DMS114 treated with DMSO at 0.1 percent for 48 hours (cell line): ENCODE measurements at regions not wholly inside any gene's neighbourhood (a gene's known extent, or its start where the extent isn't known, plus 50 kb on each side); places are given as distances from the start of the nearest gene placed in this dataset.

Experiments used
- DNase-seq: peaks from one replicate; lab custom pipeline; 2025; ENCODE audit not compliant: unreplicated experiment; lab: John Stamatoyannopoulos, UW

DNA sequence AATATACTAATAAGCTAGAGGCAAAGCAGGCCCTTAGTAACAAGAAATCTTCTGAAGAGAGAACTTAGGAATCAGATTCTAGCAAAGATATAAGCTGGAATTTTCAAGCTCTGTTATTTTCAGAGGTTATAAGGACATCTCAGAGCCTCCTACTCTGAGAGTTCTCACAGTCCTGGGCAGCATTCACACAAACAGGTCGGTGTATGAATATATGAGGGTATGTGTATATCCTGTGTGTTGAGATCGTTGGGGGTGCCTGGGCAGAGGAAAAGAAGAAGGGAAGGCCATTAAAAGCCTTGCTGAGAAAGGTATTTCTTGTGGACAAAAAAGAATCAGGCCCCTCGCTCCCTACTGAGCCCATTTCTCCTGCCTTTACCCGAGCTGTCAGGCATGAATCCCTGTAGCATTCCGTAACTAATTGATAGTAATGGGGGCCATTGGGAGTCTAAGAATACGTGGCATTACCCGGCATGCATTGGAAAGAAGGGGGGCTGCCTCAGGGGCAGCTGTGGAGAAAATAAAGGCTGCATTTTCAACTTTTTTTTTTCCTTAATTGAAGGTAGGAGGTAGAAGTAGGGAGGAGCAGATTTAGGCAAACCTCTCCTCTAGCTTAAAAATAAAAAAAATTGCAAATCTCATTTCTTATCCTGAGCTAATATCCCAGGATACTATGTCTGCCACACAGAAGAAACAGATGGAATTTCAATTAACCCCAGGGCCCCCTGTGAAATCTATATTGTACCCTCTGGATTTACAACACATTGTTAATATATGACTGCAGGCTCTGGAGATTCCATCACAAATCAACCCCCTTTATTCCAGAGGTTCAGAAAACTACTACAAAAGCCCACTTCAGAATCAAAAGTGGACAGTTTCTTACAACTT lies 103.8 kb downstream of the GTPBP8 start:
- DNase-seq = no peak

DNA sequence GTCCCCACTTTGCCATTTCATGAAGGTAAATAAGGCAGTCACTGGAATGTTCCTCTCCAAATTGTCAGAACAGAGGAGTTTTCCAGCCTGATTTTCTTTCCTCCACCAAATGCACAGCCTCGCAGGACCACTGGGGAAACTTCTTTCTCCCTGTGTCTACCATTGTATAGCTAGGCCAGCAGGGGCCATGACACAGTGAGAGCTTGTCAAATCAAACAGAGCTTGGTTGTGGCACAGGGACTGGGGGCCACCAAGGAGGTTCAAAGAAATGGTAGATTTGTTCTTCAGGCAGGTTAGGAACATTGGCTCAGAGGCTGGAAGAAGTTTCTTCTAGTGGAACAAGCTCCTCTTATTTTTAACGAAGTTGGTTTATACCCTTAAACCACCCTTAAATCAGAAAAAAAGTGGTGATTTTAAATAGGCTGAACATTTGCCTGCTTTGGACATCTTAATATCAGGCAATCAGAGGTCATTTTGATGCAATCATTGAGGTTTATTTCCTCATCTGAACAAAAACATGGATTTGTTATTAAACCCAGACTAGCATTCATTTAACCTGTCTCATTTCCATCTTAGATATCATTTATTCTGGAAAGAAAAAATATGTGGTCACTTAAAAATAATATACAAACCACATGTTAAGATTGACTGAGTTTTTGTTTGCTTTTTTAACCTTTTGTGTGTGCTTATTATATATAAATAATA lies 105.6 kb downstream of the GTPBP8 start:
- DNase-seq = no peak

DNA sequence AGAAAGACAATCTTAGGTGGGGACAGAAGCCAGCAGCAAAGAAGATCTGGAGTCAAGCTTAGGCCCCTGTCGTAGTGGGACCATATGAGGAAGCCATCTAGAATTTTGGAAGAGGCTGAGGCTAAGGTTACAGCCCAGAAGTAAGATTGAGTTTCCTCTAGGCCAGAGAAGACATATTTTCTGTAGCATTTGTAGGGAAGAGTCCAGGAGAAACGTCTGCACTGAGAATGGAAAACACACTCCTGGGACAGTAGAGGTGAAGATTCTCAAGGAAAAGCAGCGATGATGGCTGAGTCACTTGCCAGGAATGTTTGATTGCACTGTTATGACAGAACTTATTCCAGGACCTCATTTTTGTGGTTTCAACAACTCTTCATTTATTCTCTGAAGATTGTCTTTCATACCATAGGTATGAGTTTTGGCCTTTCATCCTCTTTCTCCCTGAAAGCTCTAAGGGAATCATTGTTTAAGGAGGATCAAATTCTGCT lies 107.2 kb downstream of the GTPBP8 start:
- no peak for DNase-seq

DNA sequence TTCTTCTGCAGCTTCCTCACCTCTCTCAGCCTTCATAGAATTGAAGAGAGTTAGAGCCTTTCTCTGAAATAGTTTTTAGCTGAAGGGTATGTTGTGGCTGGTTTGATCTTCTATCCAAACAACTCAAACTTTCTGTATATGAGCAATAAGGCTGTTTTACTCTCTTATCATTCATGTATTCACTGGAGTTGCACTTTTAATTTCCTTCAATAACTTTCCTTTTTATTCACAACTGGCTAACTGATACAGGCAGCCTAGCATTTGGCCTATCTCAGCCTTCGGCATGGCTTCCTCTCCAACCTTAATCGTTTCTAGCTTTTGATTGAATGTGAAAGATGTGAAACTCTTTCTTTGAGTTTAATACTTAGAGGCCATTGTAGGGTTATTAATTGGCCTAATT lies 109.3 kb downstream of the GTPBP8 start:
- no peak for DNase-seq

DNA sequence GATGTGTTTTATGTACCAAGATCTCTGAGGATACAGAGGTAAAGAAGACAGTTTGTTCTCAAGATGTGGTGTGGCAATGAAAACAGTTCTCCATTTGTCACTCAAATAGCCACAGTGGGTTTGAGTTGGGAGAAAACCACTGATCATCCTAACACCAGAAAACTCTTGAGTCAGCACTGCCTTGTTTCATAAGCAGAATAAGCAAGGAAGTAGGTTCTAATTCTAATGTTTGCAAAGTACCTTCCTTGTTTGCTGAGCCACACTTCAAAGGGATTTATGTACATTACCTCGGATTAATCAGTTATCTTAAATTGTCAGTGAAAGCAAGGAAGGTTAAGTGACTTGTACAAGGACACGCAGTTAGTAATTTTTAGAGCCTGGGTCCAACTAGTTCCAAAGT lies 107.8 kb upstream of the BOC start:
- DNase-seq = no peak

DNA sequence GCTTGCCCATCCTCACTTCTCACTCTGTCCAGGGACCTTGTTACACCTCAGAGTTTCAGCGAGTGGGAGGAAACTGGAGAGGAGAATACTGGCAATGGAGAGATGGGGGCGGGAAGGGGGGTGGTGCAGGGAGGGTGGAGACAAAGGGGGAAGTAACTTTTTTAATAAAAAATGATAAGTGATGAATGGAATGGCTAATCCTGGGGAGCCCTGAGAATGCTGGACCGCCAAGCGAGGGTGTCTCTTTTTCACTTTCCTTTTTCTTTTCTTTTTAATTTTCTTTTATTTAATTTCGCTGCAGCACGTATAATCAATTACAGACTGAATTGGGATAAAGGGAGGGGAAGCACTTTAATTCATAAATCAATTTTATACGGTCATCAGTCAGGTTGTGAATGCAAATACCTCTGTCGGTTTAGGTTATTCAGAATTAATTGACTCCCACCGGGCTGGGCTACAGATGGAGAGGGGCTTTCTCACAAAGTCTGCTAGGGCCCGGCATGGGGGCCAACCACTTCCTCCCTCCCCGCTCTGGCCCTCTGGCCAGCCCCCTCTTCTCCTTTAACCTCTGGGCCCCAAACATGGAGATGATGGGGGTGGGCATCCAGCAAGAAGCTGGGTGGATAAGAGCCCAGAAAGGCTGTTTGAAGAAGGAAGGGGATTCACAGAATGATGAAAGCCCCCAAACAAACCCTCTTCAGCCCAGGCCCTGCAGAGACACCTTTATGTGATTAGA lies 106.8 kb upstream of the BOC start:
- DNase-seq = no peak

DNA sequence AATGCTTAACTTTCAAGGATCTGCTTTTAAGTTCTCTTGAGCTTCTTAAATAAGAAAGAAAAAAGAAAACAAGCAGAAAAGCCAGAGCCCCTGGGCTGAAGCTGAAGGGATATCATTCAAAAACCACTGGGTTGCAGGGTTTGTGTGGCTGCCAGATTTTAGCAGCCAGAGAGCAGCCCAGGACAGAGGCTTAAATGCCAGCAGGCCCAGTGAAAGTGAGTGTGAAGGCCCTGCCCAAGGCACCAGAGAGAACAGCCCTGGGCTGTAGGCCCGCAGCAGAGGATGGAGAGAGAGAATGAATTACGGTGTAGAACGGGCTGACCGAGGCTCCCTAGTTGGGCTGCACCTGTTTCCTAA lies 106.3 kb upstream of the BOC start:
- no peak for DNase-seq

DNA sequence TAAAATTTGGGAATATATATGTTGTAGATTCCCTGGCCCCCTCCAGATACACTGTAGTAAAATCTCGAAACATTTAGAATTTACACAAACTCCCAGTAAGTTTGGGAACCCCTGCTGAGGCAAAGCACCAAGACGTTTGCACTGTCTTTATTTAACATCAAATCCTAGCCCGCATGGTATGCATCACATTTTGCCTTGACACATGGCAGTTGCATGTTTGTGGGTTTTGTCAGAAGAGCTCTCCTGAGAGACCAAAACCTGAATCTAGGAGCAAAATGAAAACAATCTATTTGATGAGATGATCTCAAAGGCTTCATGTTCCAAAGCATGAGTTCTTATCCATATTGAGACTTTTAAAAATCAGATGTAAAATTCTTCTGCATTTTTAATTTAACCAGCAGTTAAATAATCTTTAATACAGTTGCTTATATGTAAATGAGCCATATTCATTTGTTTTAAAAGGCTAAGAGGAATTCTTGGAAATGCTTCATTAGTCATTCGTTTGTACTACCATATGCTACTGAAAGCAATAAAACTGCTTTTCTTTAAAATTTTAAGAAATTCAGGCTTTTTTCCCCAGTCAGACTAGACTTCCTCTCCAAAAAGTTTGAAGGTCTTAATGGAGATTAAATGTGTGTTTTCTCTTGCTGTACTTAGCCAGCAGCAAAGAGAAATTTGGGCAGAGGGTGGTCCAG lies 105.2 kb upstream of the BOC start:
- DNase-seq = no peak

DNA sequence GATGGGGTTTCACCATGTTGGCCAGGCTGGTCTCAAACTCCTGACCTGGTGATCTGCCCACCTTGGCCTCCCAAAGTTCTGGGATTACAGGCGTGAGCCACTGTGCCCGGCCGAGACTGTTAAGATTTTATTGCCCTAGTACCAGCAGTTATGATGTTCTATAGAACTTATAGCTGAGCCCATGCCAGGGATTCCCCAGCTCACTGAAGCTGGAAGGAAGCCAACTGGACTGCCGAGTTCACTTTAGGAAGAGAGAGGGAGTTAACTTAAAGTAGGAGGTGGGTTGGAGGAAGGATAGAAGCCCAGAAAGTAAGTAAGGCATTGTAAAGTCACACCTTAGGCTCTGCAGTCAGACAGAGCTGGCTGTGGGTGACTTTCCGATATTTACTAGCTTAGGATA lies 101.1 kb upstream of the BOC start:
- DNase-seq = no peak

DNA sequence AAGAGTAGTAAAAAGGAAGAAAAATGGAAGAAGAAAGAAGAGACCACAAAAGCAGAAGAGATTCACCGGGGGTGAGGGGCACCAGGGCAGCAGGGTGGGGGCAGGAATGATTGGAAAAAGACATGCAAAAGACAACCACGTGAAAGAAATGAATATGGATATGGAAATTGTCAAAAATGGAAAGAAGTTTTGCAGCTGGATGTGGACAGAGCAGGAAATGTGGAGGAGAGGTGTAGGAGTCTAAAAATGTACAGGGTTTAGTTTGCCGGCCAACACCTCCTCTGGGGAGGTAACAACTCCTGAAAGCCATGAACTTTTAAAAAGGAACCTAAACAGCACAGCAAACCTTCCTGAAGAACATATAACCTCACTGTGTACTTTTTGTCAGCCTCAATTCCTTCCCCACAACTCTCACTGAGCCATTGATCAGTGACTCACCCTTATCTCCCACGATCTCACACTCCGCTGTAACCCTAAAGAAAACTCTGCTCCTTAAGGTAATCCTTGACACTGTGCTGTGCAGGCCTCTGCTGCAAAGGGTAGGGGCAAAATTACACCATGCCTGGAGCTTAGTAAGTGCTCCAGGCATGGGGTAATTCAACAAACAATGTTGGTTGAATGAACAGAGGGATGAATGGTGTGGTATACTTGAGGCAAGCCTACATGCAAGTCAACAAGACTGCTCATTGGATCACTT lies 100.2 kb upstream of the BOC start:
- DNase-seq = no peak

DNA sequence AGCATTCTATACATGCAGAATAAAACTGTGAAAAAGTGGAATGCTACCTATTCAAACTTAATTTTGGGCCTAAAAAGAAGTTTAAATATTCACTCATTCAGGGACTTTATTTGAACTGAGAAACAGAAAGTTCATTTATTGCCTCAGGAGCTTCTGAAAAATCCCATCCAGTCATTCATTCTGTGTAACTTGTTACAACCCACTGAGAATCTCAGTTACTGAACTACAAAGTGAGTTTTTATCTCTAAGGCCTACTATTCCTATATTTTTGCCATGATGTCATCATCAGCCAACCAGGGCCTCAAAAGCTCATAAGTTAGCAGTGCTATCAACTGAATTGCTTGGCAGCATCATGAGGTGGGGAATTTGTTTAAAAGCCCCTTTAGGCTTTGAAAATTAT lies 98.0 kb upstream of the BOC start:
- DNase-seq = no peak

DNA sequence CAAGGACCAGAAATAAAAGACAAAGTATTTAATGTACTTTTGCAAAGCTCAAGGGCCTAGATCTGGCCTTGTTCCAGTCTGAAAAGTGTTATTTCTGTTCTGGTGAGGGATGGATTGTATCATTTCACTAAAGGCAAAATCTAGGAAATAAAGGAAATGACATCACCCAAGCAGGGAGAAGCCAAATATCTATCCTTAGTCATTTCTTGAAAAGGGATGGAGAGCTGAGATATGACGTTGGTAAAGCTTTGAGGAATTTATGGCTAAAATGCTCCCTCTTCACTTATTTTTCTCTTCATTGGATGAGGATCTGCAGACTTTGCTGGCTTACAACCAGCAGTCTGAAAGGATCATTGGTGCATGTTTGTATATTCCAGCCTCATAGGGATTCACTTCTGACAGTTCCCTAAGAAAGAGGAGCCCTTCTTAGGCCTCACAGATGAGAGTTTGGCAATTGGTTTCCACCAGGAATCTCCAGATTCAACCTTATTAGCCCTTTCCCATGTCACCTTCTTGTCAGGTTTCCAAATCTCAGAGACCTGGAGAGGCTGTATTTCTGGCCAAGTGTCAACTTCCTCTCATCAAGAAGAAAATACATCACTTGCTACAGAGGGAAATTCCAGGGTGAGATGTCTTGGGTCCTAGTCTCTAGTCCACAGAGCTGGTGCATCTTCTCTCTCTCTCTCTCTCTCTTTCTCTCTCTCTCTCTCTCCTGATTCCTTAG lies 93.7 kb upstream of the BOC start:
- DNase-seq = no peak

DNA sequence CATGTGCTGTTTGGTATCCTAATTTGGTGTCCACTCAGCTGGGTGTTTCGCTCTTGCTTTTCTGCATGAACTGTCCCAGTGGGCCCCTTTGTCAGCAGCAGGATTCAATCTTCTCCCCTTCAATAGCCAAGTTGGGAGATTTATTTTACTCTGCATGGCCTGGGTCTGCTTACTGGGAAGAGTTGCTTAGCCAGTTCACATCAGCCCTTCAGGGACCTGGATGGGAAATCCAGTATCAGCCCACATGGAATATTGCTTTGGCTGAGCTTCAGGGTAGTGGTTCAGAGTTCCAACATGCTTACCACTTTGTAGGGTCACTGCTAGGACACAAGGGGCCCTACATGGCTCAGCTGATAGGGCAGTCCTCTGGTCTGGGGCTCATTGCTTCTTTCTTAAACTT lies 93.0 kb upstream of the BOC start:
- no peak for DNase-seq

DNA sequence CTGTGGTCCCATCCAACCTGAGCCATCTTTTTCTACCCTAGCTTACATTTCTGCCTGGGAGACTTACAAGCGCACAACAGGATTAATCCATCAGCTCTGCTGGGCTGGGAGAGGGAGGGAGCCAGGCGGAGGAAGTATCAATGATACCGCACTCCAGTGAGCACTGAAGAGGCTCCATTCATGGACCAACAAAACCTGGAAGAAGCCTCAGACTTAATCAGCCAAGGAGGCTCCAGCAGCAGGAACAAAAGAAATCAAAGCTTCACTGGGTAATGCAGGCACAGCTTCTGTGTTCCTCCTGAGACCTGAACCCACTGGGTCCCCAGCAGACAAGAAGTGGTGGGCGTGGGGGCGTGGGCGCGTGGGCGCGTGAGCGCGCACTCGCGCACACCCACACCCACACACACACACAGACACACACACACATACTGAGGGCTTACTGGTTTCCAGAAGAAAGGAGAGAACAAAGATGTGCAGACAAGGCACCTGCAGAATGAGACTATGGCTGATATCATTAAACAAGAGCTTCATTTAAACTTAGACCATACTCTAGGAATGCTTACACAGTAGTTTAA lies 87.0 kb upstream of the BOC start:
- no peak for DNase-seq

DNA sequence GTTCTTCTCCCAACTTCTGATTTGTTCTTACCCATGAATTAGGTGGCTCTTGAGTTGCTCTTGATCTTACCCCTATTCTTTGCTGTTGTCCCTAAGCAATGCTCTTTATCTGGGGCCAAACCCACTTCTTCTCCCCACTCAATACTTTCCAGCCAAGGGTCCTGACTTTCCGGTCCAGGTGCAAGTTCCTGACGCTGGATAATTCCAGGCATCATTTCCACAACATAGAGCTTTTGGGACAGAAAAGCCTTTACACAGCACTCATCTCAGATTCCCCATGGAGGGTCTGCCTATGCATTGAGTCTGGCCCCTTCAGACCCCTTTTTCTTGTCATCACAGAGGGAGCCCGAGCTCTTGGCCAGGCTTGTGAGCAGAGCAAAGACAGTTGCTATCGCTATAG lies 85.4 kb upstream of the BOC start:
- DNase-seq = no peak

DNA sequence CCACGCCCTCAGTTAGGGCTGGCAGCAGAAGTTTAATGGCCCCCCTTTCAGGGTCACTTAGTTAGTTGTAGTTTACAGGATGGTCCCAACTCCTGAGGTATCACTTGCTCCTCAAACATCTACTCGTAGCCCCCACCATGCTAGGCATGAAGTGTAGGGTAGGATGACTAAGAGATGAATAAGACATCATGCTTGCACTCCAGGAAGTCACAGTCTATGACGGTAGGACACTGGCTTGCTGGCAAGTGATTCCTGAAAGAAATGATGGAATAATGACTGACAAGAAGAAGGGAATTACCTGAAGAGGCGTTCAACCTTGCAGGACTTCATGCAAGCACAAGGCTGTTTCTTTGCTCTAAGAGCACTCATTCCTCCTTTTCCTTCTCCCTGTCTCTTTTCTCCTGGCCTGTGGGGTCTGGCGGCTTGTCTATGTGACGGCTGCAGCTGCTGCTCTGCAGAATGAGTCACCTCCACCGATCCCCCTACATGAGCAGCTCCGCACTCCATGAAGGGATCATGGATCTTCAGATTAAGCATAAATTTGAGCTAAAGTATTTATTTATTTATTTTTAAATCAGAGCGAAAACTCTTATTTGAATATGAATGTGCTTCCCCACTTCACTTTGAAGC lies 82.9 kb upstream of the BOC start:
- no peak for DNase-seq

DNA sequence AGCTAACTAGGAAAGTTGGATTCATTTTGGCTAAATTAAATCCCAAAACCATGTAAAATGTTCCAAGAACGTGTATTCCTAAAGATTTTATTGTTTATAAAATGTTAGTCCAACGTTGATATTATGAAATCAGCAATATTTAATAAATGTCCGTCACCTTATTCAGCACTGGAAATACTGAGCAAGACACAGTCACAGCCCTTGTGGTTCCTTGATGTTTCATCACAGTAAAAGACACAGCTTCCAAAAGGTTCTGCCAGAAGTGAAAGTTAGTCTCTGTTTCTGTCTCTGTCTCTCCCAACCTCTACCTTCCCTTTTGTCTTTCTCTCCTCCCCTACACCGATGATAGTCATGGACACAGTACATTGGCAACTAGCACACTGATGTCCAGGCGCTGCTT lies 82.2 kb upstream of the BOC start:
- no peak for DNase-seq

DNA sequence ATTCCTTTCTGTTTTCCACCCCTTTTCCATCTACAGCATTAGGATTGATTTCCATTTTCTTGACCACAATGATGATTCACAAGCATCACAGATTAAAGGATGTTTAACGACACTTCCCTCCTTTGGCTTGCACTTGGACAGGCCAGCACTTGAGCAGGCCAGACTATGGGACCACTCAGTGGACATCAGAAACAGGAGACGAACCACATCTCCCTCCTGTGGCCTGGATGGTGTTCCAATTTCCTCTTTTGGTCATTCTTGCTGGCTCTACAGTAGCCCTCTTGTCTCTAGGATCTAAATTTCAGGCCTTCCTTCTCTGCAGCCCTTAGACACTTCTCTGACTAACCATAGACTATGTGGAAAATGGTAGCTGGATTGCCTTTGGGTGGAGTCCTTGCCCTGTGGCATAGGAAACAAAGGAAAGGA lies 78.8 kb upstream of the BOC start:
- no peak for DNase-seq

DNA sequence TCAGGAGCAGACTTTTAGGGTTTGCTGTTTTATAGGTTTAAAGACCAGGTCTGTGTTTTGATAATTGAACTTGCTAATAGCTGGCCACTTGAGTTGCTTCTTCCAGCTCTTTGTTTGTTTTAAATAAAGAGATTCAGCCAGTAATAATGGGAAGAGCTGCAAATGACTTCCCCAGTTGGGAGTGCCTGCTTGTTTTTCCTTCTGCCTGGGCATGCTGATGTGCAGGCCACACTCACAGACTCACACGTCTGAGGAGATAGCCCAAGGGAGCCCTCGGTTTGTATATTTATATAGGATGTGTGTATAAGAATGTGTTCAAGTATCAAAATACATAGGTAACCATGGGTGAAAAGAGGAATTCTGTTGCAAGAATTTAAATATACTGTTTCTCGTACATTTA lies 78.2 kb upstream of the BOC start:
- no peak for DNase-seq
